HFFc6 (cell line): ENCODE measurements at regions not wholly inside any gene's neighbourhood (a gene's known extent, or its start where the extent isn't known, plus 50 kb on each side); places are given as distances from the start of the nearest gene placed in this dataset.
A peak's percentile ranks its signal among the peaks of the same experiment; 100 is the strongest.

Experiments
- DNase-seq: peaks from one replicate; pipeline ENCODE4 v3.0.0-alpha.2; 2018
- H3K27ac Mint-ChIP-seq: 2 replicates; pipeline ENCODE4 v1.8.0; 2020; ENCODE audit warnings: mild to moderate bottlenecking, mixed read lengths
- H3K27me3 Mint-ChIP-seq: 2 replicates; pipeline ENCODE4 v1.8.0; 2021; ENCODE audit warnings: mild to moderate bottlenecking, moderate library complexity, mixed read lengths; ENCODE audit not compliant: insufficient read depth
- H3K36me3 Mint-ChIP-seq: 2 replicates; pipeline ENCODE4 v1.8.0; 2021; ENCODE audit warnings: low read depth, mixed read lengths
- H3K4me1 Mint-ChIP-seq: 2 replicates; pipeline ENCODE4 v1.8.0; 2020; ENCODE audit warnings: low read depth, mixed read lengths
- H3K4me3 Mint-ChIP-seq: 2 replicates; pipeline ENCODE4 v1.8.0; 2020; ENCODE audit warnings: mild to moderate bottlenecking, moderate library complexity, mixed read lengths
- H3K9me3 Mint-ChIP-seq: 2 replicates; pipeline ENCODE4 v1.8.0; 2020; ENCODE audit warnings: mild to moderate bottlenecking, mixed read lengths
- CTCF ChIP-seq: fragments of 200-600 bp; sonication (generic); IDR thresholded peaks from 2 replicates; pipeline ENCODE4 v1.5.0; 2021; ENCODE audit warnings: antibody characterized with exemption, mild to moderate bottlenecking

GRCh38 chrX:120750381-120750780, 120.5 kb upstream of the C1GALT1C1 start:
- H3K9me3 Mint-ChIP-seq: no peaks in the 10 kb centered on the region
- H3K27ac Mint-ChIP-seq: peak overlapping the region; percentile 48; the same call in 1 of the 2 replicates
- H3K4me3 Mint-ChIP-seq: no peak overlapping the region
- peaks cover 2% of the 10 kb centered on the region for H3K36me3 Mint-ChIP-seq
- no peak for TF ChIP-seq CTCF
- H3K27me3 Mint-ChIP-seq: no peaks in the 10 kb centered on the region
- no peak for DNase-seq
- H3K4me1 Mint-ChIP-seq: peaks cover 37% of the 10 kb centered on the region

GRCh38 chrX:120749141-120749846, 119.4 kb upstream of the C1GALT1C1 start:
- H3K4me3 Mint-ChIP-seq: no peak overlapping the region
- H3K4me1 Mint-ChIP-seq: peaks cover 37% of the 10 kb centered on the region
- H3K27ac Mint-ChIP-seq: peak overlapping the region; percentile 74
- DNase-seq: peak; percentile 39
- no peak for TF ChIP-seq CTCF
- H3K36me3 Mint-ChIP-seq: peaks cover 7% of the 10 kb centered on the region
- H3K27me3 Mint-ChIP-seq: no peaks in the 10 kb centered on the region
- 0 out of 2 replicates have a peak, but pooled peaks cover 3% of the 10 kb centered on the region for H3K9me3 Mint-ChIP-seq

GRCh38 chrX:120746153-120746552, 116.3 kb upstream of the C1GALT1C1 start:
- no peak for DNase-seq
- H3K4me1 Mint-ChIP-seq: peaks cover 31% of the 10 kb centered on the region
- no peak overlapping the region for H3K4me3 Mint-ChIP-seq
- peaks cover 7% of the 10 kb centered on the region for H3K36me3 Mint-ChIP-seq
- no peak for TF ChIP-seq CTCF
- H3K9me3 Mint-ChIP-seq: 0 out of 2 replicates have a peak, but pooled peaks cover 3% of the 10 kb centered on the region
- H3K27me3 Mint-ChIP-seq: no peaks in the 10 kb centered on the region
- no peak overlapping the region for H3K27ac Mint-ChIP-seq

- Mint-ChIP-seq H3K4me1 (peaks cover 30% of the 10 kb centered on the region), H3K36me3 (peaks cover 7% of the 10 kb centered on the region), H3K4me3 (no peak overlapping the region), H3K9me3 (0 out of 2 replicates have a peak, but pooled peaks cover 3% of the 10 kb centered on the region), H3K27me3 (no peaks in the 10 kb centered on the region), H3K27ac (no peak overlapping the region)
- no peak for DNase-seq
- no peak for TF ChIP-seq CTCF
Measured at GRCh38 chrX:120742946-120743665, 113.3 kb upstream of the C1GALT1C1 start.

- Mint-ChIP-seq H3K9me3 (0 out of 2 replicates have a peak, but pooled peaks cover 3% of the 10 kb centered on the region), H3K27ac (no peak overlapping the region; the same call in 1 of the 2 replicates), H3K27me3 (peaks cover 2% of the 10 kb centered on the region; the same call in 1 of the 2 replicates)
Measured at GRCh38 chrX:120741452-120741851, 111.6 kb upstream of the C1GALT1C1 start.

More at GRCh38 chrX:120741452-120741851, 111.6 kb upstream of the C1GALT1C1 start:
- DNase-seq: no peak
- H3K36me3 Mint-ChIP-seq: peaks cover 7% of the 10 kb centered on the region
- no peak for TF ChIP-seq CTCF
- peaks cover 47% of the 10 kb centered on the region for H3K4me1 Mint-ChIP-seq
- no peak overlapping the region for H3K4me3 Mint-ChIP-seq
